ENCODE measurements at regions not wholly inside any gene's neighbourhood (a gene's known extent, or its start where the extent isn't known, plus 50 kb on each side); places are given as distances from the start of the nearest gene placed in this dataset.

GRCh38 chr10:4473977-4474376 lies 352.0 kb upstream of the AKR1E2 start:
- CTCF ChIA-PET = no interaction called here

DNA sequence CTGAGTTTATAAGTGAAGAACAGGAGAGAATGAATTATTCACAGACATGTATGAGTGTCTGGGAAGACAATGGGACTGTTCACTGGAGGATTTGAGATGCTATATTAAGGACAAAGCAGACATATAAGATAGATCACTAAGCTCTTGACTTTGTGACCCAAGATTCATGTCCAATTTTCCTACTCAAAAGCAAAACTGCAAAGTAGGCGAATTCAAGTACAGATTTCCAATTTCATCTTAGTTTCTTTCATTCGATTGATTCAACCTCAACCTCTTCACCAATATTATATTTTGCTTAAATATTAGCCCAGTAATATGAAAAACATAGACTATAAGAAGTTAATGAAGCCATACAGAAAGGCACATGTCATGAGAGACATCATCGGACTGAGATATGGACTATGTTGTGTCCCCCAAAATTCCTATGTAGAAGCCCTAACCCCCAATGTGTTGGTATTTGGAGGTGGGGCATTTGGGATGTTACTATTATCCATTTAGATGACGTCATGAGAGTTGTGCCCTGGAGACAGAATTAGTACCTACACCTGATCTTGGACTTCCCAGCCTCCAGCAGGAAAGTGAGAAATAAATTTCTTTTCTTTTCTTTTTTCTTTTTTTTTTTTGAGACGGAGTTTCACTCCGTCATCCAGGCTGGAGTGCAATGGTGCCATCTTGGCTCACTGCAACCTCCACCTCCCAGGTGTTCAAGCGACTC lies 353.7 kb upstream of the AKR1E2 start:
- H3K4me3 Mint-ChIP-seq = no peak overlapping the region
- no peak overlapping the region for H3K27ac Mint-ChIP-seq
- no peak for DNase-seq (ENCODE audit: low spot score)
- H3K36me3 Mint-ChIP-seq = no peaks in the 10 kb centered on the region
- peaks cover 29% of the 10 kb centered on the region for H3K4me1 Mint-ChIP-seq
- H3K9me3 Mint-ChIP-seq = no peaks in the 10 kb centered on the region
- H3K27me3 Mint-ChIP-seq (ENCODE audit: low read depth) = no peaks in the 10 kb centered on the region; the same call in 1 of the 2 replicates
- ATAC-seq = no peak
- POLR2A ChIA-PET = interaction anchor here (0.6 kb wide), 1 partner anchor 316 kb away, joined by 5 read pairs; no protein-coding TSS in a partner anchor
- CTCF ChIA-PET = no interaction called here
- TF ChIP-seq TCF7 (CRISPR knock-in tag; IDR thresholded peaks at IDR 0.05; ENCODE audit: low read depth) = no peak
- TF ChIP-seq, protein P1, sequence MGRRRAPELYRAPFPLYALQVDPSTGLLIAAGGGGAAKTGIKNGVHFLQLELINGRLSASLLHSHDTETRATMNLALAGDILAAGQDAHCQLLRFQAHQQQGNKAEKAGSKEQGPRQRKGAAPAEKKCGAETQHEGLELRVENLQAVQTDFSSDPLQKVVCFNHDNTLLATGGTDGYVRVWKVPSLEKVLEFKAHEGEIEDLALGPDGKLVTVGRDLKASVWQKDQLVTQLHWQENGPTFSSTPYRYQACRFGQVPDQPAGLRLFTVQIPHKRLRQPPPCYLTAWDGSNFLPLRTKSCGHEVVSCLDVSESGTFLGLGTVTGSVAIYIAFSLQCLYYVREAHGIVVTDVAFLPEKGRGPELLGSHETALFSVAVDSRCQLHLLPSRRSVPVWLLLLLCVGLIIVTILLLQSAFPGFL (CRISPR knock-in tag; IDR thresholded peaks at IDR 0.05; ENCODE audit: borderline replicate concordance) = no peak
- TF ChIP-seq, protein P2, sequence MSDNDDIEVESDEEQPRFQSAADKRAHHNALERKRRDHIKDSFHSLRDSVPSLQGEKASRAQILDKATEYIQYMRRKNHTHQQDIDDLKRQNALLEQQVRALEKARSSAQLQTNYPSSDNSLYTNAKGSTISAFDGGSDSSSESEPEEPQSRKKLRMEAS (CRISPR knock-in tag; IDR thresholded peaks at IDR 0.05) = no peak
- TF ChIP-seq CREB1 (CRISPR knock-in tag; IDR thresholded peaks at IDR 0.05) = no peak

More at GRCh38 chr10:4473977-4474376, 352.0 kb upstream of the AKR1E2 start:
- H3K9me3 Mint-ChIP-seq = no peaks in the 10 kb centered on the region
- DNase-seq (ENCODE audit: low spot score) = no peak
- no peaks in the 10 kb centered on the region; the same call in 1 of the 2 replicates for H3K27me3 Mint-ChIP-seq (ENCODE audit: low read depth)
- no peak overlapping the region for H3K27ac Mint-ChIP-seq
- no peak for TF ChIP-seq RORB (CRISPR knock-in tag; IDR thresholded peaks at IDR 0.05)
- no peak for TF ChIP-seq NR2C2 (CRISPR knock-in tag; IDR thresholded peaks at IDR 0.05)
- TF ChIP-seq, protein P3, sequence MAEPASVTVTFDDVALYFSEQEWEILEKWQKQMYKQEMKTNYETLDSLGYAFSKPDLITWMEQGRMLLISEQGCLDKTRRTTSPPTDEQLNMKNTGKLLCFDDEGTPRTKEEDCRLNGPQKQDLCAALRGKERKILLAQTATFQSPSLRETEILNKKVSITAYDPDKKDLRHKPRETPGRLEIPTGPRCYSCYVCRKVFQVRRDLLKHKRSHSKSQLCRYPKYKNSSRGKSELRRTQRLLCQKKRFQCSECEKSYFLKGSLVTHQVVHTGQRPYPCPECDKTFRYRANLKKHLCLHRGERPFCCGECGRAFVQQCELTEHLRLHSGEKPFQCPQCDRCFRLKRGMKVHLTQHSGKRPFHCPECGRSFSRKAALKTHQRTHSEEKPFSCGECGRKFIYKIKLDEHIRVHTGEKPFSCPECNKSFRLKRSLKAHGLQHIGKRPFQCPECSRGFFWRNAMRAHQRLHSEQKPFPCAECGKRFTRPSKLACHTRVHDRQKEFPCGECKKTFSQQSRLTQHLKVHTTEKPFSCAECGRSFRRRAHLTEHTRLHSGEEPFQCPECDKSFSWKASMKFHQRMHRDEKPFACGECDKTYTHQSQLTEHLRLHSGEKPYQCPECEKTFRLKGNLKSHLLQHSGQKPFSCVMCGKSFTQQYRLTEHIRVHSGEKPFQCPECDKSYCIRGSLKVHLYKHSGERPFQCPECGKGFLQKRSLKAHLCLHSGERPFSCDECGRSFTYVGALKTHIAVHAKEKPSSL (CRISPR knock-in tag; conservative IDR thresholded peaks at IDR 0.05) = no peak
- no peak for TF ChIP-seq NFATC4 (CRISPR knock-in tag; IDR thresholded peaks at IDR 0.05)
- no peak for TF ChIP-seq SMAD4 (CRISPR knock-in tag; IDR thresholded peaks at IDR 0.05)
- no peak for TF ChIP-seq NR3C1 (CRISPR knock-in tag; conservative IDR thresholded peaks at IDR 0.05; ENCODE audit: low read depth)
- TF ChIP-seq ATF1 (CRISPR knock-in tag; IDR thresholded peaks at IDR 0.05) = no peak
- no peak overlapping the region for H3K4me3 Mint-ChIP-seq
- POLR2A ChIA-PET = no interaction called here
- no peaks in the 10 kb centered on the region for H3K36me3 Mint-ChIP-seq
- H3K4me1 Mint-ChIP-seq = peaks cover 31% of the 10 kb centered on the region
- ATAC-seq = no peak

DNA sequence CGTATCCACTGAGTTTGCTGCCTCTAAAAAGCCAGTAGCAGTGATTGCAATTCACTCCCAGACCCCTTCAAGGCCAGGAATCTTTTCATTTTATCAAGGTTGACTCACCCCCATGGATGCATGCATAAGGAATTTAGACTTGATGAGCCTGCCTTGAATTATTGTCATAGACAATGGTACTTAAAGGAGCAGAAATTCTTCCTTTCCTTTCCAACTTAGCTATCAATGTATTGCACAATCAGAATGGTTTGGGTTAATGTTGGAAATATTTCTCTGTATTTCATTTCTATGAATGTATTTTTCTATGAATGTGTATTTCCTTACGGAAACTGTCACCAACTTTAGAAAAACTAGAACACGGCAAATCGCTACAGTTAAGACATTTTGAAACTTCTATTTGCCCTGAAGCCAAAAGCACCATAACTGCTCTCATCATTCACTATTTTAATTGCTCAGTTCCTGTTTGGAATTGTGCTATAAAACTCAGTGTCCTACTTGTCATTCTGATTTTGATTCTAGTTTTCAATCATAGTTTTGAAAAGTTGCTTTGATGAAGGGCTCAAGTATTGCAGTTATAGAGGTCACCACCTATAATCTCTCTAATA lies 355.7 kb upstream of the AKR1E2 start:
- ATAC-seq = peak; percentile 26; the same call in 1 of the 2 replicates
- ChIA-PET POLR2A (no interaction called here), CTCF (no interaction called here)
- no peaks in the 10 kb centered on the region for H3K9me3 Mint-ChIP-seq
- no peaks in the 10 kb centered on the region for H3K36me3 Mint-ChIP-seq
- no peak for DNase-seq (ENCODE audit: low spot score)
- no peaks in the 10 kb centered on the region for H3K27me3 Mint-ChIP-seq (ENCODE audit: low read depth)
- peaks cover 25% of the 10 kb centered on the region for H3K4me1 Mint-ChIP-seq
- no peak overlapping the region for H3K27ac Mint-ChIP-seq
- no peak overlapping the region for H3K4me3 Mint-ChIP-seq
- TF ChIP-seq CBFB (CRISPR knock-in tag; IDR thresholded peaks at IDR 0.05; ENCODE audit: low read depth) (no peak), ETV6 (CRISPR knock-in tag; IDR thresholded peaks at IDR 0.05) (no peak), ELF4 (CRISPR knock-in tag; IDR thresholded peaks at IDR 0.05; ENCODE audit: low read depth) (no peak), OVOL2 (CRISPR knock-in tag; IDR thresholded peaks at IDR 0.05; ENCODE audit: borderline replicate concordance) (no peak), JAZF1 (CRISPR knock-in tag; IDR thresholded peaks at IDR 0.05) (no peak), FOXJ3 (CRISPR knock-in tag; IDR thresholded peaks at IDR 0.05; ENCODE audit: borderline replicate concordance) (no peak), NR3C1 (CRISPR knock-in tag; conservative IDR thresholded peaks at IDR 0.05; ENCODE audit: low read depth) (no peak), ZNF671 (CRISPR knock-in tag; IDR thresholded peaks at IDR 0.05) (no peak), ZBTB43 (CRISPR knock-in tag; IDR thresholded peaks at IDR 0.05) (no peak)
- TF ChIP-seq, protein P4, sequence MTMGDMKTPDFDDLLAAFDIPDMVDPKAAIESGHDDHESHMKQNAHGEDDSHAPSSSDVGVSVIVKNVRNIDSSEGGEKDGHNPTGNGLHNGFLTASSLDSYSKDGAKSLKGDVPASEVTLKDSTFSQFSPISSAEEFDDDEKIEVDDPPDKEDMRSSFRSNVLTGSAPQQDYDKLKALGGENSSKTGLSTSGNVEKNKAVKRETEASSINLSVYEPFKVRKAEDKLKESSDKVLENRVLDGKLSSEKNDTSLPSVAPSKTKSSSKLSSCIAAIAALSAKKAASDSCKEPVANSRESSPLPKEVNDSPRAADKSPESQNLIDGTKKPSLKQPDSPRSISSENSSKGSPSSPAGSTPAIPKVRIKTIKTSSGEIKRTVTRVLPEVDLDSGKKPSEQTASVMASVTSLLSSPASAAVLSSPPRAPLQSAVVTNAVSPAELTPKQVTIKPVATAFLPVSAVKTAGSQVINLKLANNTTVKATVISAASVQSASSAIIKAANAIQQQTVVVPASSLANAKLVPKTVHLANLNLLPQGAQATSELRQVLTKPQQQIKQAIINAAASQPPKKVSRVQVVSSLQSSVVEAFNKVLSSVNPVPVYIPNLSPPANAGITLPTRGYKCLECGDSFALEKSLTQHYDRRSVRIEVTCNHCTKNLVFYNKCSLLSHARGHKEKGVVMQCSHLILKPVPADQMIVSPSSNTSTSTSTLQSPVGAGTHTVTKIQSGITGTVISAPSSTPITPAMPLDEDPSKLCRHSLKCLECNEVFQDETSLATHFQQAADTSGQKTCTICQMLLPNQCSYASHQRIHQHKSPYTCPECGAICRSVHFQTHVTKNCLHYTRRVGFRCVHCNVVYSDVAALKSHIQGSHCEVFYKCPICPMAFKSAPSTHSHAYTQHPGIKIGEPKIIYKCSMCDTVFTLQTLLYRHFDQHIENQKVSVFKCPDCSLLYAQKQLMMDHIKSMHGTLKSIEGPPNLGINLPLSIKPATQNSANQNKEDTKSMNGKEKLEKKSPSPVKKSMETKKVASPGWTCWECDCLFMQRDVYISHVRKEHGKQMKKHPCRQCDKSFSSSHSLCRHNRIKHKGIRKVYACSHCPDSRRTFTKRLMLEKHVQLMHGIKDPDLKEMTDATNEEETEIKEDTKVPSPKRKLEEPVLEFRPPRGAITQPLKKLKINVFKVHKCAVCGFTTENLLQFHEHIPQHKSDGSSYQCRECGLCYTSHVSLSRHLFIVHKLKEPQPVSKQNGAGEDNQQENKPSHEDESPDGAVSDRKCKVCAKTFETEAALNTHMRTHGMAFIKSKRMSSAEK (CRISPR knock-in tag; IDR thresholded peaks at IDR 0.05; ENCODE audit: borderline replicate concordance) = no peak
- TF ChIP-seq, protein P5, sequence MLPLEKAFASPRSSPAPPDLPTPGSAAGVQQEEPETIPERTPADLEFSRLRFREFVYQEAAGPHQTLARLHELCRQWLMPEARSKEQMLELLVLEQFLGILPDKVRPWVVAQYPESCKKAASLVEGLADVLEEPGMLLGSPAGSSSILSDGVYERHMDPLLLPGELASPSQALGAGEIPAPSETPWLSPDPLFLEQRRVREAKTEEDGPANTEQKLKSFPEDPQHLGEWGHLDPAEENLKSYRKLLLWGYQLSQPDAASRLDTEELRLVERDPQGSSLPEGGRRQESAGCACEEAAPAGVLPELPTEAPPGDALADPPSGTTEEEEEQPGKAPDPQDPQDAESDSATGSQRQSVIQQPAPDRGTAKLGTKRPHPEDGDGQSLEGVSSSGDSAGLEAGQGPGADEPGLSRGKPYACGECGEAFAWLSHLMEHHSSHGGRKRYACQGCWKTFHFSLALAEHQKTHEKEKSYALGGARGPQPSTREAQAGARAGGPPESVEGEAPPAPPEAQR (CRISPR knock-in tag; IDR thresholded peaks at IDR 0.05) = no peak
